Activated CD4-positive, alpha-beta T cell treated with anti-CD3 and anti-CD28 coated beads, Interleukin-2, amount 10 ng/mL, durations not matched to agents 24 days and 14 days (primary cell): ENCODE measurements at regions not wholly inside any gene's neighbourhood (a gene's known extent, or its start where the extent isn't known, plus 50 kb on each side); places are given as distances from the start of the nearest gene placed in this dataset.
"Not testable (repeated sequence)": the region's sequence is repeated elsewhere in the genome, so short reads cannot be mapped to it uniquely, and the experiment has no call there.

Experiments
- DNase-seq: peaks from one replicate; pipeline ENCODE4 v3.0.0; 2022
- H3K27ac Mint-ChIP-seq: one replicate; pipeline ENCODE4 v1.8.0; 2022; ENCODE audit warnings: mild to moderate bottlenecking, mixed read lengths
- H3K27me3 Mint-ChIP-seq: one replicate; pipeline ENCODE4 v1.8.0; 2022; ENCODE audit warnings: mixed read lengths
- H3K36me3 Mint-ChIP-seq: one replicate; pipeline ENCODE4 v1.8.0; 2022; ENCODE audit warnings: low read depth, mild to moderate bottlenecking, mixed read lengths
- H3K4me1 Mint-ChIP-seq: one replicate; pipeline ENCODE4 v1.8.0; 2021; ENCODE audit warnings: mixed read lengths
- H3K4me3 Mint-ChIP-seq: one replicate; pipeline ENCODE4 v1.8.0; 2022; ENCODE audit warnings: mild to moderate bottlenecking, moderate library complexity, mixed read lengths
- H3K9me3 Mint-ChIP-seq: one replicate; pipeline ENCODE4 v1.8.0; 2021; ENCODE audit warnings: mixed read lengths
- intact Hi-C: fragments of 100-400 bp; cut with micrococcal nuclease; formaldehyde crosslinking; loops from one replicate; pipeline ENCODE4 v1.15.1; 2023

- intact Hi-C loops = no loop called here
- no peak for DNase-seq
- H3K4me1 Mint-ChIP-seq = no peaks in the 10 kb centered on the region
- peaks cover 3% of the 10 kb centered on the region for H3K27me3 Mint-ChIP-seq
- H3K27ac Mint-ChIP-seq = no peak overlapping the region
- no peaks in the 10 kb centered on the region for H3K36me3 Mint-ChIP-seq
- no peak overlapping the region for H3K4me3 Mint-ChIP-seq
- peaks cover 2% of the 10 kb centered on the region for H3K9me3 Mint-ChIP-seq
These were observed 68.2 kb downstream of the ATP23 start for GRCh38 chr12:58009405-58010195.

- H3K4me3 Mint-ChIP-seq = no peak overlapping the region
- intact Hi-C loops = no loop called here
- no peaks in the 10 kb centered on the region for H3K9me3 Mint-ChIP-seq
- H3K36me3 Mint-ChIP-seq = no peaks in the 10 kb centered on the region
- DNase-seq = no peak
- H3K27me3 Mint-ChIP-seq = peaks cover 3% of the 10 kb centered on the region
- no peaks in the 10 kb centered on the region for H3K4me1 Mint-ChIP-seq
- H3K27ac Mint-ChIP-seq = no peak overlapping the region
These were observed 70.3 kb downstream of the ATP23 start for GRCh38 chr12:58011676-58012075.

GRCh38 chr12:58022379-58023020 lies 81.1 kb downstream of the ATP23 start:
- intact Hi-C loops, H3K27ac Mint-ChIP-seq, H3K9me3 Mint-ChIP-seq, DNase-seq, H3K4me3 Mint-ChIP-seq, H3K27me3 Mint-ChIP-seq, H3K4me1 Mint-ChIP-seq, H3K36me3 Mint-ChIP-seq: not testable (repeated sequence)

- Mint-ChIP-seq H3K9me3 (no peaks in the 10 kb centered on the region), H3K36me3 (no peaks in the 10 kb centered on the region), H3K4me3 (no peak overlapping the region), H3K27ac (no peak overlapping the region), H3K27me3 (no peaks in the 10 kb centered on the region), H3K4me1 (no peaks in the 10 kb centered on the region)
- intact Hi-C loops = no loop called here
- no peak for DNase-seq
These were observed 84.1 kb downstream of the ATP23 start for GRCh38 chr12:58025431-58025830.

- no peaks in the 10 kb centered on the region for H3K27me3 Mint-ChIP-seq
- H3K4me1 Mint-ChIP-seq = no peaks in the 10 kb centered on the region
- DNase-seq = no peak
- H3K4me3 Mint-ChIP-seq = no peak overlapping the region
- intact Hi-C loops = no loop called here
- H3K9me3 Mint-ChIP-seq = no peaks in the 10 kb centered on the region
- H3K27ac Mint-ChIP-seq = no peak overlapping the region
- H3K36me3 Mint-ChIP-seq = no peaks in the 10 kb centered on the region
These were observed 85.1 kb downstream of the ATP23 start for GRCh38 chr12:58026426-58026825.

GRCh38 chr12:58026897-58027891 lies 85.8 kb downstream of the ATP23 start:
- H3K9me3 Mint-ChIP-seq = no peaks in the 10 kb centered on the region
- no peak overlapping the region for H3K27ac Mint-ChIP-seq
- H3K27me3 Mint-ChIP-seq = no peaks in the 10 kb centered on the region
- no peak overlapping the region for H3K4me3 Mint-ChIP-seq
- no peaks in the 10 kb centered on the region for H3K4me1 Mint-ChIP-seq
- no peak for DNase-seq
- intact Hi-C loops = no loop called here
- H3K36me3 Mint-ChIP-seq = no peaks in the 10 kb centered on the region

GRCh38 chr12:58028294-58028693 lies 86.9 kb downstream of the ATP23 start:
- no peak for DNase-seq
- intact Hi-C loops = no loop called here
- H3K27me3 Mint-ChIP-seq = no peaks in the 10 kb centered on the region
- no peaks in the 10 kb centered on the region for H3K4me1 Mint-ChIP-seq
- H3K36me3 Mint-ChIP-seq = no peaks in the 10 kb centered on the region
- no peak overlapping the region for H3K27ac Mint-ChIP-seq
- H3K4me3 Mint-ChIP-seq = no peak overlapping the region
- no peaks in the 10 kb centered on the region for H3K9me3 Mint-ChIP-seq

- DNase-seq = no peak
- no peak overlapping the region for H3K27ac Mint-ChIP-seq
- no peaks in the 10 kb centered on the region for H3K9me3 Mint-ChIP-seq
- no peaks in the 10 kb centered on the region for H3K27me3 Mint-ChIP-seq
- intact Hi-C loops = no loop called here
- H3K36me3 Mint-ChIP-seq = no peaks in the 10 kb centered on the region
- H3K4me3 Mint-ChIP-seq = no peak overlapping the region
- H3K4me1 Mint-ChIP-seq = no peaks in the 10 kb centered on the region
These were observed 87.9 kb downstream of the ATP23 start for GRCh38 chr12:58029260-58029659.

- no peak overlapping the region for H3K4me3 Mint-ChIP-seq
- H3K27ac Mint-ChIP-seq = no peak overlapping the region
- intact Hi-C loops = no loop called here
- no peak for DNase-seq
- peaks cover 4% of the 10 kb centered on the region for H3K9me3 Mint-ChIP-seq
- no peaks in the 10 kb centered on the region for H3K27me3 Mint-ChIP-seq
- no peaks in the 10 kb centered on the region for H3K4me1 Mint-ChIP-seq
- no peaks in the 10 kb centered on the region for H3K36me3 Mint-ChIP-seq
These were observed 89.4 kb downstream of the ATP23 start for GRCh38 chr12:58030566-58031279.

GRCh38 chr12:58032156-58032555 lies 90.8 kb downstream of the ATP23 start:
- no peaks in the 10 kb centered on the region for H3K36me3 Mint-ChIP-seq
- intact Hi-C loops = no loop called here
- no peaks in the 10 kb centered on the region for H3K27me3 Mint-ChIP-seq
- H3K9me3 Mint-ChIP-seq = peaks cover 8% of the 10 kb centered on the region
- H3K4me3 Mint-ChIP-seq = no peak overlapping the region
- no peak overlapping the region for H3K27ac Mint-ChIP-seq
- no peaks in the 10 kb centered on the region for H3K4me1 Mint-ChIP-seq
- DNase-seq = no peak

- no peaks in the 10 kb centered on the region for H3K4me1 Mint-ChIP-seq
- H3K36me3 Mint-ChIP-seq = no peaks in the 10 kb centered on the region
- no peak for DNase-seq
- peaks cover 17% of the 10 kb centered on the region for H3K9me3 Mint-ChIP-seq
- H3K27me3 Mint-ChIP-seq = no peaks in the 10 kb centered on the region
- no peak overlapping the region for H3K4me3 Mint-ChIP-seq
- H3K27ac Mint-ChIP-seq = no peak overlapping the region
- intact Hi-C loops = no loop called here
These were observed 92.5 kb downstream of the ATP23 start for GRCh38 chr12:58033831-58034230.

- H3K9me3 Mint-ChIP-seq = peaks cover 17% of the 10 kb centered on the region
- H3K27ac Mint-ChIP-seq = no peak overlapping the region
- no peaks in the 10 kb centered on the region for H3K4me1 Mint-ChIP-seq
- H3K4me3 Mint-ChIP-seq = no peak overlapping the region
- intact Hi-C loops = no loop called here
- DNase-seq = no peak
- no peaks in the 10 kb centered on the region for H3K36me3 Mint-ChIP-seq
- H3K27me3 Mint-ChIP-seq = no peaks in the 10 kb centered on the region
These were observed 92.9 kb downstream of the ATP23 start for GRCh38 chr12:58034311-58034710.

GRCh38 chr12:58034712-58035111 lies 93.3 kb downstream of the ATP23 start:
- intact Hi-C loops = no loop called here
- no peaks in the 10 kb centered on the region for H3K36me3 Mint-ChIP-seq
- H3K4me3 Mint-ChIP-seq = no peak overlapping the region
- no peak overlapping the region for H3K27ac Mint-ChIP-seq
- H3K9me3 Mint-ChIP-seq = peaks cover 17% of the 10 kb centered on the region
- no peaks in the 10 kb centered on the region for H3K4me1 Mint-ChIP-seq
- DNase-seq = no peak
- H3K27me3 Mint-ChIP-seq = no peaks in the 10 kb centered on the region
